HS-27A (cell line): ENCODE measurements at regions not wholly inside any gene's neighbourhood (a gene's known extent, or its start where the extent isn't known, plus 50 kb on each side); places are given as distances from the start of the nearest gene placed in this dataset.
"Not testable (repeated sequence)": the region's sequence is repeated elsewhere in the genome, so short reads cannot be mapped to it uniquely, and the experiment has no call there.

ENCODE experiments used
- DNase-seq: peaks from one replicate; pipeline ENCODE4 v3.0.0-alpha.2; 2012; ENCODE audit warnings: low read depth, missing footprints

GRCh38 chr2:34547900-34548299, 948.8 kb upstream of the FAM98A start:
- DNase-seq: no peak

GRCh38 chr2:34547340-34547739, 948.2 kb upstream of the FAM98A start:
- no peak for DNase-seq

GRCh38 chr2:34545486-34546136, 946.5 kb upstream of the FAM98A start:
- no peak for DNase-seq

GRCh38 chr2:34534761-34535160, 935.7 kb upstream of the FAM98A start:
- DNase-seq: no peak

GRCh38 chr2:34534341-34534740, 935.2 kb upstream of the FAM98A start:
- DNase-seq: no peak

GRCh38 chr2:34533585-34534183, 934.6 kb upstream of the FAM98A start:
- DNase-seq: no peak

GRCh38 chr2:34529965-34530364, 930.9 kb upstream of the FAM98A start:
- DNase-seq: no peak

- no peak for DNase-seq
Observed at GRCh38 chr2:34523958-34524514, 924.9 kb upstream of the FAM98A start.

GRCh38 chr2:34519659-34520058, 920.6 kb upstream of the FAM98A start:
- no peak for DNase-seq

GRCh38 chr2:34498561-34498960, 899.5 kb upstream of the FAM98A start:
- DNase-seq: no peak

GRCh38 chr2:34494192-34494591, 895.1 kb upstream of the FAM98A start:
- DNase-seq: not testable (repeated sequence)

GRCh38 chr2:34492561-34493455, 893.7 kb upstream of the FAM98A start:
- no peak for DNase-seq

- no peak for DNase-seq
Observed at GRCh38 chr2:34486965-34487364, 887.9 kb upstream of the FAM98A start.

- DNase-seq: no peak
Observed at GRCh38 chr2:34481542-34481941, 882.4 kb upstream of the FAM98A start.

- no peak for DNase-seq
Observed at GRCh38 chr2:34480366-34480765, 881.3 kb upstream of the FAM98A start.

- no peak for DNase-seq
Observed at GRCh38 chr2:34475156-34475555, 876.1 kb upstream of the FAM98A start.

GRCh38 chr2:34474646-34475045, 875.5 kb upstream of the FAM98A start:
- DNase-seq: no peak

- no peak for DNase-seq
Observed at GRCh38 chr2:34447097-34447496, 848.0 kb upstream of the FAM98A start.

GRCh38 chr2:34423301-34423700, 824.2 kb upstream of the FAM98A start:
- DNase-seq: no peak

GRCh38 chr2:34419856-34420255, 820.8 kb upstream of the FAM98A start:
- DNase-seq: no peak

- no peak for DNase-seq
Observed at GRCh38 chr2:34416856-34417255, 817.8 kb upstream of the FAM98A start.

- no peak for DNase-seq
Observed at GRCh38 chr2:34414856-34415255, 815.8 kb upstream of the FAM98A start.

- no peak for DNase-seq
Observed at GRCh38 chr2:34408100-34408499, 809.0 kb upstream of the FAM98A start.
